HG03469 (cell line): ENCODE measurements at regions not wholly inside any gene's neighbourhood (a gene's known extent, or its start where the extent isn't known, plus 50 kb on each side); places are given as distances from the start of the nearest gene placed in this dataset.

Source experiments
- ATAC-seq: cut with Tn5 transposase; IDR thresholded peaks from one replicate; pipeline ENCODE4 v1.9.1; 2021; ENCODE audit warnings: mild to moderate bottlenecking, moderate library complexity, moderate number of reproducible peaks; ENCODE audit not compliant: unreplicated experiment

- no peak for ATAC-seq
Observed at GRCh38 chr4:18082236-18082635, 60.7 kb upstream of the LCORL start.

GRCh38 chr4:18081708-18082107 is 60.2 kb upstream of the LCORL start:
- no peak for ATAC-seq

- no peak for ATAC-seq
Observed at GRCh38 chr4:18077808-18078207, 56.3 kb upstream of the LCORL start.

- no peak for ATAC-seq
Observed at GRCh38 chr4:18075823-18076433, 54.4 kb upstream of the LCORL start.

GRCh38 chr4:18071894-18072293 is 50.3 kb upstream of the LCORL start:
- ATAC-seq: no peak
